ENCODE measurements at regions not wholly inside any gene's neighbourhood (a gene's known extent, or its start where the extent isn't known, plus 50 kb on each side); places are given as distances from the start of the nearest gene placed in this dataset.

- H3K27me3 ChIP-seq (ENCODE audit: control insufficient read depth, insufficient read depth, low read length) = peaks cover 9% of the 10 kb centered on the region
- no peaks in the 10 kb centered on the region for H3K4me1 ChIP-seq (ENCODE audit: control insufficient read depth, insufficient read depth, low read length)
- intact Hi-C loops (cut with micrococcal nuclease) = no loop called here
- TF ChIP-seq RCOR1 (IDR thresholded peaks at IDR 0.05; ENCODE audit: insufficient replicate concordance, low read length) (no peak), FOS (IDR thresholded peaks at IDR 0.05; ENCODE audit: low read depth, low read length) (no peak), SMC3 (IDR thresholded peaks at IDR 0.05; ENCODE audit: low read depth, low read length) (no peak), CHD1 (IDR thresholded peaks at IDR 0.05; ENCODE audit: low read depth, low read length) (no peak), NFE2L2 (IDR thresholded peaks at IDR 0.05; ENCODE audit: low read depth, low read length) (no peak), POLR2A (IDR thresholded peaks at IDR 0.05; ENCODE audit: low read depth, low read length) (no peak), USF2 (IDR thresholded peaks at IDR 0.05; ENCODE audit: low read depth, low read length) (no peak), RFX5 (IDR thresholded peaks at IDR 0.05; ENCODE audit: low read depth, low read length) (no peak), MAFK (IDR thresholded peaks at IDR 0.05; ENCODE audit: low read depth, low read length) (no peak), CEBPB (IDR thresholded peaks at IDR 0.05; ENCODE audit: low read depth, low read length) (no peak), MAZ (IDR thresholded peaks at IDR 0.05; ENCODE audit: borderline replicate concordance, low read depth, low read length) (no peak), RAD21 (IDR thresholded peaks at IDR 0.05; ENCODE audit: low read length) (no peak), BHLHE40 (IDR thresholded peaks at IDR 0.05; ENCODE audit: low read depth, low read length) (no peak), MXI1 (IDR thresholded peaks at IDR 0.05; ENCODE audit: borderline replicate concordance, low read depth, low read length) (no peak)
- TF ChIP-seq, protein P1, sequence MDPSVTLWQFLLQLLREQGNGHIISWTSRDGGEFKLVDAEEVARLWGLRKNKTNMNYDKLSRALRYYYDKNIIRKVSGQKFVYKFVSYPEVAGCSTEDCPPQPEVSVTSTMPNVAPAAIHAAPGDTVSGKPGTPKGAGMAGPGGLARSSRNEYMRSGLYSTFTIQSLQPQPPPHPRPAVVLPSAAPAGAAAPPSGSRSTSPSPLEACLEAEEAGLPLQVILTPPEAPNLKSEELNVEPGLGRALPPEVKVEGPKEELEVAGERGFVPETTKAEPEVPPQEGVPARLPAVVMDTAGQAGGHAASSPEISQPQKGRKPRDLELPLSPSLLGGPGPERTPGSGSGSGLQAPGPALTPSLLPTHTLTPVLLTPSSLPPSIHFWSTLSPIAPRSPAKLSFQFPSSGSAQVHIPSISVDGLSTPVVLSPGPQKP (IDR thresholded peaks at IDR 0.05; ENCODE audit: borderline replicate concordance, low read depth, low read length) = no peak
- TF ChIP-seq, protein P2, sequence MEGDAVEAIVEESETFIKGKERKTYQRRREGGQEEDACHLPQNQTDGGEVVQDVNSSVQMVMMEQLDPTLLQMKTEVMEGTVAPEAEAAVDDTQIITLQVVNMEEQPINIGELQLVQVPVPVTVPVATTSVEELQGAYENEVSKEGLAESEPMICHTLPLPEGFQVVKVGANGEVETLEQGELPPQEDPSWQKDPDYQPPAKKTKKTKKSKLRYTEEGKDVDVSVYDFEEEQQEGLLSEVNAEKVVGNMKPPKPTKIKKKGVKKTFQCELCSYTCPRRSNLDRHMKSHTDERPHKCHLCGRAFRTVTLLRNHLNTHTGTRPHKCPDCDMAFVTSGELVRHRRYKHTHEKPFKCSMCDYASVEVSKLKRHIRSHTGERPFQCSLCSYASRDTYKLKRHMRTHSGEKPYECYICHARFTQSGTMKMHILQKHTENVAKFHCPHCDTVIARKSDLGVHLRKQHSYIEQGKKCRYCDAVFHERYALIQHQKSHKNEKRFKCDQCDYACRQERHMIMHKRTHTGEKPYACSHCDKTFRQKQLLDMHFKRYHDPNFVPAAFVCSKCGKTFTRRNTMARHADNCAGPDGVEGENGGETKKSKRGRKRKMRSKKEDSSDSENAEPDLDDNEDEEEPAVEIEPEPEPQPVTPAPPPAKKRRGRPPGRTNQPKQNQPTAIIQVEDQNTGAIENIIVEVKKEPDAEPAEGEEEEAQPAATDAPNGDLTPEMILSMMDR (conservative IDR thresholded peaks at IDR 0.05; ENCODE audit: low read depth, low read length) = no peak
- H4K91ac ChIP-seq (ENCODE audit: insufficient read depth, low read depth, low read length) = no peak overlapping the region
- in situ Hi-C loops (cut with MboI; ENCODE audit: low sequenced_read_pairs) = no loop called here
- H2BK120ac ChIP-seq (ENCODE audit: low read depth, low read length) = no peak overlapping the region
- no peak overlapping the region for H3K4me2 ChIP-seq (ENCODE audit: low read depth, low read length)
- no CpG with 5 or more reads among the region's 5 CpGs for WGBS, 2 experiments (ENCODE audit: extremely low coverage in 2 of 2, insufficient read length in 1 of 2)
- no peak overlapping the region for H3K23ac ChIP-seq (ENCODE audit: low read depth, low read length)
- no peaks in the 10 kb centered on the region for H3K79me1 ChIP-seq (ENCODE audit: low read depth in 1 of 2, low read length in 2 of 2)
- no peak overlapping the region for H2BK5ac ChIP-seq (ENCODE audit: low read depth, low read length, poor library complexity, severe bottlenecking)
- CTCF ChIA-PET = no interaction called here
- H3K4me3 ChIP-seq (ENCODE audit: insufficient read depth, low read depth, low read length) = no peak overlapping the region
- no peak overlapping the region for H2AFZ ChIP-seq (replicated peaks; ENCODE audit: low read length, poor library complexity)
- no peak overlapping the region for H3K56ac ChIP-seq (ENCODE audit: extremely low read depth, insufficient read depth, low read length)
- no peak overlapping the region for H3K14ac ChIP-seq (replicated peaks; ENCODE audit: low read depth, low read length)
- H2BK20ac ChIP-seq (ENCODE audit: low read depth, low read length) = no peak overlapping the region
- H2AK5ac ChIP-seq (ENCODE audit: low read depth, low read length) = no peak overlapping the region
- no peak overlapping the region for H2AK9ac ChIP-seq (replicated peaks; ENCODE audit: low read depth, low read length, poor library complexity)
- H4K8ac ChIP-seq (ENCODE audit: low read depth in 2 of 2, low read length in 2 of 2) = no peak overlapping the region
- dilution Hi-C loops (cut with HindIII; ENCODE audit: low sequenced_read_pairs, unreplicated experiment) = no loop called here
- no peak overlapping the region for H3K4ac ChIP-seq (ENCODE audit: low read depth, low read length)
- BruUV-seq (replicated peaks) = no TSS peak
- H2BK15ac ChIP-seq (ENCODE audit: low read depth, low read length) = no peak overlapping the region
- DNase-seq = no peak
- H3K9ac ChIP-seq (ENCODE audit: low read depth, low read length) = no peak overlapping the region
- POLR2A ChIA-PET (ENCODE audit: unreplicated experiment) = no interaction called here
- no peaks in the 10 kb centered on the region for H3K9me3 ChIP-seq (ENCODE audit: control insufficient read depth, insufficient read depth, low read length)
- H4K20me1 ChIP-seq (ENCODE audit: insufficient read depth, low read length) = no peaks in the 10 kb centered on the region
- no peak overlapping the region for H4K5ac ChIP-seq (ENCODE audit: low read depth, low read length)
- H3K9me1 ChIP-seq (ENCODE audit: insufficient read depth, low read length) = no peaks in the 10 kb centered on the region
- H3K27ac ChIP-seq (ENCODE audit: insufficient read depth, low read length) = no peak overlapping the region
- no peak for ATAC-seq (ENCODE audit: low read depth)
- H3K36me3 ChIP-seq (ENCODE audit: control insufficient read depth, insufficient read depth, low read length) = no peaks in the 10 kb centered on the region
- H3K18ac ChIP-seq (ENCODE audit: low read depth, low read length) = no peak overlapping the region
Observed at GRCh38 chr18:25701821-25702220, 349.9 kb upstream of the ZNF521 start.

Measured in IMR-90 (cell line).